ENCODE measurements at regions not wholly inside any gene's neighbourhood (a gene's known extent, or its start where the extent isn't known, plus 50 kb on each side); places are given as distances from the start of the nearest gene placed in this dataset.

DNA sequence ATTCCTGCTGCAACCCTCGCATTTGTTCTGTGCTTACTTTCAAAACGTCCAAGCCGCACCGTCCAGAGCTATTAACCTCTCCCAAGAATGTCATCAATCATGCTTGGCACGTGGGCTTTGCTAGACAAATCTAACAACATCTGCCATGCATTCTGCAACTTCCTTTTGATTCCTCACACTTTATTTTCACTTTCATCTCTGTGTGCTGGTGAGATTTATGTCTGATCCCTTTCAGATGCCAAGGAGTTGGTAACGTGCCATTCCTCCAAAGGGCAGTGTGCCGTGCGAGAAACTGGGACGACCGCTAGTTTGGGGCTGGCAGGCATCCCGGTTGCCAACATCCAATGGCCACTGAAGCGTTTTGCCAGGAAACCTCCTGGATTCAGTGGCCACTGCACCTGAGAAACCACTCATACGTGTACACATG, 230.0 kb upstream of the PARD3B start:
- TF ChIP-seq, protein P1, sequence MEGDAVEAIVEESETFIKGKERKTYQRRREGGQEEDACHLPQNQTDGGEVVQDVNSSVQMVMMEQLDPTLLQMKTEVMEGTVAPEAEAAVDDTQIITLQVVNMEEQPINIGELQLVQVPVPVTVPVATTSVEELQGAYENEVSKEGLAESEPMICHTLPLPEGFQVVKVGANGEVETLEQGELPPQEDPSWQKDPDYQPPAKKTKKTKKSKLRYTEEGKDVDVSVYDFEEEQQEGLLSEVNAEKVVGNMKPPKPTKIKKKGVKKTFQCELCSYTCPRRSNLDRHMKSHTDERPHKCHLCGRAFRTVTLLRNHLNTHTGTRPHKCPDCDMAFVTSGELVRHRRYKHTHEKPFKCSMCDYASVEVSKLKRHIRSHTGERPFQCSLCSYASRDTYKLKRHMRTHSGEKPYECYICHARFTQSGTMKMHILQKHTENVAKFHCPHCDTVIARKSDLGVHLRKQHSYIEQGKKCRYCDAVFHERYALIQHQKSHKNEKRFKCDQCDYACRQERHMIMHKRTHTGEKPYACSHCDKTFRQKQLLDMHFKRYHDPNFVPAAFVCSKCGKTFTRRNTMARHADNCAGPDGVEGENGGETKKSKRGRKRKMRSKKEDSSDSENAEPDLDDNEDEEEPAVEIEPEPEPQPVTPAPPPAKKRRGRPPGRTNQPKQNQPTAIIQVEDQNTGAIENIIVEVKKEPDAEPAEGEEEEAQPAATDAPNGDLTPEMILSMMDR (IDR thresholded peaks at IDR 0.05; ENCODE audit: low read depth, low read length, missing control alignments): no peak
- peak; percentile 5 for DNase-seq (ENCODE audit: extremely low read depth, low read depth)
- no peak overlapping the region for H3K4me3 ChIP-seq (replicated peaks; ENCODE audit: low read depth, low read length)

DNA sequence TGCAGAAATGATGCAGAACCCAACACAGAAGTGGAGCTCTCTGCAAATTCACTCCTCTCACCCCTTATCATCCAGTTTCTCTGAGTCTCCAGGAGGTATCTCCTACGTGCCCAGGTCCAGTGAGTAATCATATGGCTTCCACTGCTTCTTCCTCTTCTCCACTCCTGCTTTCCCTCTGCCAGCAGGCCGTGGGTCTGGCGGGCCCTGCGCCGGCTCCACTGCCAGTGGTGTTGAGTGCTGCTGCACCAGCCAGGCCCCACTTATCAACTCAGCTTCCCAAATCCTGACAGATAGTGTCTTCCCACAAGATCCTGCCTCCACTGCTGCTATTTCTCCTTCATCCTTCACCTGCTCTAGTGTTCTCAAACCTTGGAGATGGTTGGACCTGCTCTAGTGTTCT, 227.6 kb upstream of the PARD3B start:
- TF ChIP-seq, protein P1 (IDR thresholded peaks at IDR 0.05; ENCODE audit: low read depth, low read length, missing control alignments): no peak
- no peak for DNase-seq (ENCODE audit: extremely low read depth, low read depth)
- no peak overlapping the region for H3K4me3 ChIP-seq (replicated peaks; ENCODE audit: low read depth, low read length)

DNA sequence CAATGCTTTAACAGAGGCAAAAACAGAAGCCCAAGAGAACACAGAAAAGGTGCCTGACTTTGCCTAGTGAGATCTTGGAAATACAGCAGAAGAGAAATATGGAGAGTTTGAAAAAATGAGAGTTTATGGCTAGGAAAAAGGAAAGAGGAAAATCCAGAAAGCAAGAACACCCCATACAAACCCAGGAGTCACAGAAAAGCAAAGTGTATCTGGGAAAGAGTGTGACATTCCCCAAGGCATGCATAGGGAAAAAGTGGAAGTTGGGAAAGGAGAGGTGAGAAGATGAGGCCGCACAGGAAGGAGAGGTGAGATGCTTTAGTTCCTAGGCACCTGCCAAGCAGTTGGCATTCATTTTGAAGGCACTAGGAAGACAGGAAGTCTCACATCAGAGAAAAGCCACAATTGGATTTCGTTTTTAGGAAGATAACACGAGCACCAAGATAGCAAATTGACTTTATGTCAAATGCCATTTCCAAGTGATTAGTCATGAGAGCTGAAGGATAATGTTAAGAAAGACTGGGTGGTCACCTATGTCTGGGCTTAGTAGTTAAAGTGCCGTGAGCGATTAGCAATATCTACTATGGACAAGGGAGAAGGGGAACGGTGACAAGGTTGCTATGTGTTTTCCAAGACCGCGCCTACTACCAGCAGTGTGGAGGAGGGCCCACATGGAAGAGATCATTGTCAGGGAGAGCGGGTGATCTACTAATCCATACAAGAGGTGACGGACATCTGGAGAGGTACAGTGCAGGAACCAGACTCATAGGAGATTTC, 224.1 kb upstream of the PARD3B start:
- no peak for DNase-seq (ENCODE audit: extremely low read depth, low read depth)
- no peak overlapping the region for H3K4me3 ChIP-seq (replicated peaks; ENCODE audit: low read depth, low read length)
- TF ChIP-seq, protein P1 (IDR thresholded peaks at IDR 0.05; ENCODE audit: low read depth, low read length, missing control alignments): no peak

DNA sequence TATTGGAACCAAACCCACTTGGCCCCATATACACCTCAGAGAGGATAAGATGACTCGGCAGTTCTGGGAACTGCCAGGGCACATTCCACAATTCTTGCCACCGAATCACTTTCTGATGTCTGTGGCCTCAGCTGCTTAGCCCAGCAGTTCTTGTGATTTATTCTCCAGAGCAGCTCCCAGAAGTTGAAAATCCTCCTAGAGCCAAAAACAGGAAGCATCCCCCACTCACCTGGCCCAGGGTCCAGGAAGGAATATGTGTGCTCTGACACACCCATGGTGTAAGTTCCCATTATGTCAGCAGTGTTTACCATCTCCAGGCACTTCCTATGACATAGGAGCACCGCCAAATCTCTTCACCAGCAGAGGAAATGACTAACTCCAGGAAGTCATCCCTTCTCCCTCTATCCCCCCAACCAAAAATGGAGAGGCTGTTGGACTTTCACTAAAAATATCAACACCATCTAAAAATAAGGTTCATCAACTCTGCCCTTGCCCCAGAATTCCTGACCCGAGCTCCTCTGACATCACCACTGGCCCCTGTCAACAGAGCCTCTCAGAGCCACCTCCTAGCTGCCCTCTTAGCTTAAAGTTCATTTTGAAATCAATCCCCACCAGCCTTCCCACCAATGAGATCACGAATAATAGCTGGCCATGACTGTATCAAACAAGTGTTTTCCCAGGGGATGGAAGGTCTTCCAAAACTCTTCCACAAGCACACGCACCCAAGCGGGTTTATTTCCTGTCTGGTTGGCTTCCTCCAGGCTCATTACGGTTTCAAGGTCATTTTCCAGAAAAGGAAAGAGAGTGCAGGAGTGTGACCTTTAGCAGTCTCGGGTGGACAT, 223.1 kb upstream of the PARD3B start:
- TF ChIP-seq, protein P1 (IDR thresholded peaks at IDR 0.05; ENCODE audit: low read depth, low read length, missing control alignments): no peak
- DNase-seq (ENCODE audit: extremely low read depth, low read depth): peak; percentile 29

DNA sequence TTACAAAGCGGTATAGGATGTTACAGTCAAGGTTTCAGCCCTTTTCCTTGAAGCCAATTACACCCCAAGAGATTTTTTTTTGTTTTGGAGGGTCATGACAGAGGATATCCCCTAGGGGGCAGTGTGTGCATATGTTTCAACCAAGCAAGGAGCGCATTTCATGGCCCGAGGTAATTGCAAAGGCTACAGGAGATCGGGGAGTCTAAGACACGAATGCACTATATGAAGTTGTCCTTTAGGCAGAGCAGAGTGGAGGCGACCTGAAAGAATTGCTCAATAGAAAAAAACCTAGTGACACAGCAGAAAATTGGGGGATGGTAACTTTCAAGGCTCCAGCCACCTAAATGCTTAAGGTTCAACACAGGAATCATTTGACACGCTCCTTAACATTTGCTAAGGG, 219.8 kb upstream of the PARD3B start:
- DNase-seq (ENCODE audit: extremely low read depth, low read depth): peak; percentile 61
- H3K4me3 ChIP-seq (replicated peaks; ENCODE audit: low read depth, low read length): no peak overlapping the region
- TF ChIP-seq, protein P1 (IDR thresholded peaks at IDR 0.05; ENCODE audit: low read depth, low read length, missing control alignments): peak; percentile 77

More for the DNA sequence above, 223.1 kb upstream of the PARD3B start:
- H3K4me3 ChIP-seq (replicated peaks; ENCODE audit: low read depth, low read length): no peak overlapping the region

DNA sequence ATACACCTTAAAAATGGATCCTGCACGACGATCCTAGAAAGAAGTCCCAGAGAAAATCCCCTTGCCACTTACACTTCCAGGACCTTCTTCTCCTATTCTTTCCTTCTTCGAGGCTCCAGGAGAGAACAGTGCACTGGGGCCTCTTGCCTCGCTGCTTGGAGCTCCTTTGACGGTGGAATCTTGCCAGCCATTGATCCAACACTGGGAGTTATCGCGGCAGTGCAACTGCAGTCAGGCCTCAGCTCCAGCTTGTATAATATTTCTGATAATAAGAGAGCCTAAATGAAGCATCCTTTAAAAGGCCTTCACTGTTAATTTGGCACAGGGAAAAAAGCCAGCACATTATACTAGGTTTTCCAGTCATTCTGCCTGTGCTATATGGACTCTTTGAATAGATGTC, 216.9 kb upstream of the PARD3B start:
- no peak overlapping the region for H3K4me3 ChIP-seq (replicated peaks; ENCODE audit: low read depth, low read length)
- TF ChIP-seq, protein P1 (IDR thresholded peaks at IDR 0.05; ENCODE audit: low read depth, low read length, missing control alignments): no peak
- DNase-seq (ENCODE audit: extremely low read depth, low read depth): no peak

Data from HFF-Myc (cell line).